GM18499 (cell line): ENCODE measurements at regions not wholly inside any gene's neighbourhood (a gene's known extent, or its start where the extent isn't known, plus 50 kb on each side); places are given as distances from the start of the nearest gene placed in this dataset.

Experiments
- ATAC-seq: cut with Tn5 transposase; IDR thresholded peaks from one replicate; pipeline ENCODE4 v1.9.1; 2021; ENCODE audit warnings: moderate number of reproducible peaks; ENCODE audit not compliant: insufficient read depth, unreplicated experiment

DNA sequence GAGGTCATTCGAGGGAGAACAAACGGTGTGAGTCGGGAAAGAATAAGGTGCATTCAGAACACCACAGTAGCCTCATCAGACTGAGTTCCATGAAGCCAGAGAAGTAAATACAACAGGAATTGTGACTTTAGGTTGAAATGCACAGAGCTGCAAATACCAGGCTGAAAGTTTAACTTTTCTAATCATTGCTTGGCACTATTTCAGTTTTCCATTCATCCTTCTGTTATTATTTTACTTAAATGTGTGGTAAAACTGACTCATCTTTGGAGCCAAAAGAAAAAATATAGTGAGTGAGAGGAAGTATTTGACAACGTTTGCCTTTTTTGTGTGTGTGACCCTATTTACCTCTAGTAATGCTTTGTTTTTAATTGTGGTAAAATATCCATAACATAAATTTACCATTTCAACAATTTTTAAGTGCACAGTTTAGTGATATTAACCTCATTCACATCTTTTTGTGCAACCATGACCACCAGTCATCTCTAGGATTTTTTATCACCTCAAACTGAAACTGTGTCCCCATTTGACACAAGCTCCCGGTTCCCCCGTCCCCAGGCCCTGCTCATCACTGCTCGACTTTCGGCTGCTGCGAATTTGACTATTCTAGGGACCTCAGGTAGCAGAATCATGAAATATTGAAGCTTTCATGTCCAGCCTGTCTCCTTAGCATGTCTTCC lies 166.8 kb downstream of the HSD17B3 start:
- ATAC-seq: no peak

DNA sequence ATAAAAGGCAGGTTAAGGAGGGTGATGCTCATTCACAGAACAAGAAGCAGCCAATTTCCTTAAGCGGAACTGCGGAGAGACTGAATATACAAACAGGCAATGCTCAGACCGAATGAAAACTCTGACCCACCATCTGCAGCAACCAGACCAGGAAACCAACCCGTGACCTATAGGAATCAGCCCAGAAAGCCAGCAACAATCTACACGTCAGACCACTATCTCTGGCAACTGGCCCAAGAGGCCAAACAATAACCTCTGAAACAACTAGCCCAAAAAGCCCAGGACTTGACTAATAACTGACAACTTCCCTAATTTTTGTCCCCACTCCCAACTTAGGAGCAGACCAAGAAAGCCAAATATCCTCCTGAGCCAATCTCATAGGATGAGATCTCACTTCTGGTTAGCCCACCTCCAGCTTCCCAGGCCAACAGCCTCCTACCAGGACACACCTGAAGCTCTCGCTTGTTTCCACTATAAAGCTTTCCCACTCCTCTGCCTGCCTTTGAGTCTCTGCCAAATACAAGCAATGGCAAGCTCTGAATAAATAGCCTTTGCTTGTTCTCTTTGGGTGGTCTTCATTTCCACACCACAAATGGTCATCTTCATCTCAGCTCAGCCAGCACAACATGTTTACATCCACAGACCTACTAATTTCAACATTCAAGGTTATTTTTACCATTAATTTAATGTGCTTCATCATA lies 168.5 kb downstream of the HSD17B3 start:
- no peak for ATAC-seq

DNA sequence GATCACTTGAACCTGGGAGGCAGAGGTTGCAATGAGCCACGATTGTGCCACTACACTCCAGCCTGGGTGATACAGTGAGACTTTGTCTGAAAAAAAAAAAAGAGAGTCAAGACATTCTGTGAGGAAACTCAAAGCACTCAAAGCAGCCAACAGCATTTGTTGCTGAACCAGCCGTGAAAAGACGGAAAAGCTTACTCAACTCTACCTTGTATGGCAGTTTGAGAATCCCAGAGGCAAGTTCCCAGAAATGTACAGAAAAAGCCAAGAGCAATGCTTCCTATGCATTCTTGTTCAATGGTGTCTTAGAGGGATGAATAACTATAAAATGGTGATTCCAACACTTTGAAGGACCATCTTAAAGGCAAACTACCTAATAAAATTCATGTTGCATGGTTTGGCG lies 170.2 kb downstream of the HSD17B3 start:
- ATAC-seq: no peak

DNA sequence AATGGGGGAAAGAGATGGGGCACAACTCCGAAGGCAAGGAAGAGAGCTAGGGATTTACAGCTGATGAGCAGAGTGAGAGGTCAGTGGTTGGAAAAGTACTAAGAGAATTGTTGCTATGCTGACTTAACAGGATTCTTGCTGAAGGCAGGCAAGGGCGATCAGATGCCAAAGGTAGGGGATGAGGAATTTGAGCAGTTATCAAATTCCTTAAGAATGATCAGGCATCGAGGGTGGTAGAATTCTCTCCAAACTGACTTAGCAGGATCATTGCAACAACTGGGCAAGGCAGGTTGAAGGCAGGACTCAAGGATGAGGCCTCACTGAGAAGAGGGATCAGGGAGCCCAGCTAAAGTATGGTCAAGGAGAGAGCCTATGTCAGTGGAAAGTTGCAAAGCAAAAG lies 171.0 kb downstream of the HSD17B3 start:
- ATAC-seq: no peak

DNA sequence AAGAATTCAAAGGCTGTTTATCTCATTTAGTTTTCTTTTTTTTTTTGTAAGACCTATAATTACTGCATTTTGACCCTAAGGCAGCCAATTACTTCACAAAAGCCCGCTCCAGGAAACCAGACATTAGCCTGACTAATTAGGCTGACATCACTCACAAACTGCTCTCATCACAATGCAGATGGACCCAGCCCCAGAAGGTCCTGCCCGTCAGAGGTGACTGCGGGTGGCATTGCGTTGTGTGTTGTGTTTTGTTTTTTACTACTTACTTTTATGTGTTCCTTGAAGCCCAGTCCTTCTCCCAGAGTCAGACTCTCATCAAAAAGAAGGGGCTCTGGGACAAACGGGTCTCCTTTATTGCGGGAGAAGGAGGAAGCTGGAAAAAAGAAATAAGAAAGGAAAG lies 172.2 kb downstream of the HSD17B3 start:
- no peak for ATAC-seq

DNA sequence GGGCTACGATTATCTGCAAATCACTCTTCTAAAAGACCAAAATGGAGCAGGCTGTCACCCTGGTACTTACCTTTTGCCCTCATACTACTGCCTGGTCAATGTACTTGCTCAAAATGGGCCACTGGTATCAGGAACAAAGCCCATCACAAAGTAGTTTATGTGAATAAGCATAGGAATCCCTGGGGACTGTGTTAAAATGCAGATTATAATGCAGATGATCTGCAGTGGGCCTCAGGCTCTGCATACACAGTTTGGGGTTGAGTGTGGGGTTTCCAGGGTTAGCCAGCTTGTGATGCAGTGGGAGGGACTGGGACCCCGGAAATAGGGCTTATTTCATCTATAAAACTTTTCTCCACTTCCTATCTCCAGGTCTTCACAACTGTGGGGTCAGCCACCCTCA lies 173.1 kb downstream of the HSD17B3 start:
- no peak for ATAC-seq

DNA sequence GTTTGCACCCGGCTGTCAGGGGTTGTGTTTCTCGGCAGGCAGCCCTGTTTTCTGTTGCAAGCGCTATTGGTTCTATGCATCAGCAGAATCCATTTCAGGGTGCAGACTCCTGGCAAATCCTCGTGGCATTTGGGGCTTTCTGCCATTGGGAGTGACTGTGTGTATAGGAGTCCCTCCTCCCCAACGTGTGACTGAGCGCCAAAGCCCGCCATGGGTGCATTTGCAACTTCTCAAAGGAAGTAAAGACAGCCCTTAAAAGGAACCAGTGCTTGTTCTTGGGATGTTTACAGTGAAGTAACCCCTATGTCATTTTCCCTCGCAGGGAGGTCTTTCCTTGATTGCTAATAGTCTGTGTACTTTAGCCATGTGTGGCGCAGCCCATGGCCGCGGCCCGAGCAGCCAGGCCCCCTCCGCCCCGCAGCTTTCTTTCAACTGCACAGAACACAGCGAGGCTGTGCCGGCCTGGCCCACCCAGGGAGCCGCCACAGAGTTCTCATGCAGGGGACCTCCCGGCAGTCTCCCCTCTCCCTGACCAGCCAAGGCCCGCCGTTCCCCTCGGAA lies 175.6 kb downstream of the HSD17B3 start:
- no peak for ATAC-seq

DNA sequence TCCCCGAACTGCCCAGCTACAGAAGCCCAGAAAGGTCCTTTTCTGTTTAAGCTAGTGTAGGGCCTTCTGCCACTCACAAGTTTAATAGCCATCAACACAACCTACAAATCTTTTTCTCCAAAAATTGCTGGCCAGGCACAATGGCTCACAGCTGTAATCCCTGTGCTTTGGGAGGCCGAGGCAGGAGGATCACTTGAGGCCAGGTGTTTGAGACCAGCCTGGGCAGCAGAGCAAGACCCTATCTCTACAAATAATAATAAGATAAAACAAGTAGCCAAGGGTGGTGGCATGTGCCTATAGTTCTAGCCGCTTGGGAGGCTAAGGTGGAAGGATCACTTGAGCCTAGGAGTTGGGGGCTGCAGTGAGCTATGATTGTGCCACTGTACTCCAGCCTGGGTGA lies 176.4 kb downstream of the HSD17B3 start:
- no peak for ATAC-seq

DNA sequence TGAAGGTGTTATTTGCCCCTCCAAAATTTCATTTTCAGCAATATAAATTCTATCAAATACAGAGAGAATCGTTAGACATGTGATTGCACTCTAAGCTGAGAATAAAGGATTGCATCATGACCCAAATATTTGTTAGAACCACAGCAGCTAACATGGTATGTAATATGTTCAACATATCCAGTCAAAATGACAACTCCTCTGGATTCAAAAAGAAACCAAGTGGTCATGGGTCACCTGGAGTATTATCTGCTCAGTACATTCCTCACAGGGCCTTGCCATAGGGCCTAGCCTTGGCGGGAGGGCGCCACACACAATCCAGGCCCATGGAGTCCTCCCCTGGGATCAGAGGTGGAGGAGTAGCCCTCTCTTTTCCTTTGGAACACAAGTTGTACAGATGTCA lies 179.2 kb downstream of the HSD17B3 start:
- ATAC-seq: no peak

DNA sequence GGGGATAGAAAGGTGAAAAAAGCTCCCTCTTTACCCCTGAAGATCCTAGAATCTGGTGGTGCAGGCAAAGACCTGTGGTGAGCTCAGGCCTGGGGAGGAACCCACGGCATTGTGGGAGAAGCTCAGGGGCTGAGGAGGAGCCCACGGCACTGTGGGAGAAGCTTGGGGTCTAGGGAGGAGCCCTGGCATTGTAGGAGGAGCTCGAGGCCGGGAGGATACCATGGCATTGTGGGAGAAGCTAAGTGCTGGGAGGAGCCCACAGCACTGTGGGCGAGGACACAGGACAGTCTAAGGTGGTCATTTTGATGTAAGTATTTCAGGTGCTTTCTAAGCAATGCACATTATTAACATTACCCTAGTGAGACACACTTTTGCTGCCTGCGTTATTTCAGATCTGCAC lies 179.7 kb downstream of the HSD17B3 start:
- no peak for ATAC-seq

DNA sequence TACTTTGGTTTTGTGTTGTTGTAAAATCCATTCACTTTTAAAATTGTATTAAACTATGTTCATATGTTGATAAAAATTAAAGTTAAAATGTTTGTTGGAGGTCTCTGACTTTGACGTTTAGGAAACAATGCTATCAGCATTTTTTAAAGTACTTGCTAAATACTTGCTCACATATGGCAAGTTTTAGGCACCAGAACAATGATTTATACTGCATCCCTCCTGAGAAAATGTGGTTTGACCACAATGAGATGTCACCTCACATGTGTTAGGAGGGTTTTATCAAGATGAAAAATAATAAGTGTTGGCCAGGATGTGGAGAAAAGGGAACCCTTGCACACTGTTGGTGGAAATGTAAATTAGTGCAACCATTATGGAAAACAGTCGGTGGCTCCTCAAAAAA lies 180.8 kb downstream of the HSD17B3 start:
- no peak for ATAC-seq

DNA sequence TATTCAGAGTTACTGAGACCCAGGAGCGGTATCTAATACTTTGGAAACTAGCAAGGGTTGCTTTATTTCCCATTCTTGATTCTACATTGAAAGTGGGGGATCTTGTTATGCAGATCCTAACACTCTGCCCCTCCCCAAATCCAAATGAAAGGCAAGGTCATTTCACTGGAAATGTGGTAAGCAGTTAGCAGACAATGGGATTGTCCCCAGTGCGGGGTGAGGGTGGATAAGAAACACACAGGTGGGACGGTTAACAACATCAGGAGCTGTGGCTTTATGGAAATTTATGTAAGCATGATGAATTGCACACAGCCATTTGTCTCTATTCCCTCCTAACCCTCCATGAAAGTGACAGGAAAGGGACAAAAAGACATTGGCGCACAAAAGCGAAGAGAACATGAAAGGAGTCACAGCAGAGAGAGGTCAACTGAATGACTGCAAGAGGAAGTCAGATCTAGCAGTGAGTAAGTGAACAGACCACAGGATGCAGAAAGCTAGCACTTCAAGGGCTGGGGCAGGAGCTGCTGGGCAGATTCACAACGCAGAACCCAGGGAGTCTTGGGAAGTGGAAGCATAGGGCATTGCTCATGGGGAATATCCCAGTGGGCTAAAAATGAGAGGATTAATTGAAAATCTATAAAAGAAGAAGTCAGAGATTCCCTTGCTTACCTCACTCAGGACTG lies 184.4 kb downstream of the HSD17B3 start:
- ATAC-seq: no peak

DNA sequence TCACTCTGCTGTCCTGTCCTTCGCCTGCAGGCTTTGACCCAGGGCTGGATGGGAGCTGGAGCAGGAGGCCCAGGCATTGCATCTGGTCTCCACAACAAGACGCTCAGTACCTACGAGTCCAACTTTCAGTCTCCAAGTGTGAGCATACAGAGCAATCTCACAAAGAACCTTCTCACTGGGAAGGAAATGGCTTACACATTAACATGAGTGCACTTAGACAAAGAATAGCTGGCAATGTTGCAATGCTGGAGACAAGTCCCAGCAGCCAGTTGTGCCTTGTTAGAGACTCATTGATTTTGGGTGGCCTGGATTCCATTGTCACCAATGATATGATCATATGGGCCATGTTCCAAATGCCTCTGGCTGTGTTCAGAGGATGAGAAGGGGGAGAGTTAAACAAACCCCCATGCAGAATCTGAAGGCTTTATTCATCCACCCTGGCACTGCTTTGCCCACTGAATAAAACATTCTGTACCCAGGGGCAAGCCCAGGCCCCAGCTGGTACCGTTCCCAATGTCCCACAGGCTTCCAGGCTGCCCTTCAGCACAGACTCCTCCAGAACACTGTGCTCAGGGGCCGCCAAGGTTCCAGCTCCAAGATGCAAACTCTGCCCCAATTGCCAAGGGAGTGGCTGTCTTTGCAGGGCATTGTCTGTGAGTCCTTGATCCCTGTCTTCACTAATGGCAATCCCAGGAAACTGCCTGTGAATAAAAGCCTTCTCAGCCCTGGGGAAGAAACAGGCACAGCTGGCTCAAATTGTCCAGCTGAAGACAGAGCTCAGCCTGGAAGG lies 185.5 kb downstream of the HSD17B3 start:
- ATAC-seq: no peak

DNA sequence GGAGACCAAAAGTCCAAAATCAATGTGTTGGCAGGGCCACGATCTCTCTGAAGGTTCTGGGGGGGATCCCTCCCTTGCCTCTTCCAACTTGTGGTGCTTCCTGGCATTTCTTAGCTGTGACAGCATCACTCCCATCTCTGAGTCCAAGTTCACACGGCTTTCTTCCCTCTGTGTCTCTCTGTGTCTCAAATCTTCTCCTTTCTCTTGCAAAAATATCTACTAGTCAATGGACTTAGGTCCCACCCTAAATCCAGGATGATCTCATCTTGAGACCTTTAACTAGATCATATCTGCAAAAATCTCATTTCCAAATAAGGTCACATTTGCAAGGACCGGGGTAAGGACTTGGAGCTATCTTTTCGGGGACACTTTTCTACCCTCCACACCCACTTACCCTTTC lies 186.1 kb downstream of the HSD17B3 start:
- ATAC-seq: no peak

DNA sequence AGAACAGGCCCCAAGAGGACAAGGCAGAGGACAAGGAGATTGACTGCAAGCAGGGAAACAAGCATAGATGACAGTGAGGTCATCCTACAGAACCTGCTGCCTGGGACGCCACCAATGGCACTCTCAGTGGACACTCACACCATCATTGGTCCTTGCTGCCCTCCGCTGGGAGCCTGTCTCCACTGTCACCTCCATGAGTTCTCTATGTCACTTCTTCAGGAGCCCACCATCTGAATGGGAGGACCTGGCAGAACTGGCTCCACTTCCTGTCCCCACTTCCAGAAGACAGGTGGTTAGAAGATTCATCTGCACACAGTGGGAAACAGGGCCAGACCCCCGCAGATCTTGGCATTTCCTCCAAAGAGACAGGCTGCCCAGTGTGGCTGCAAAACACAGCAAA lies 188.9 kb downstream of the HSD17B3 start:
- no peak for ATAC-seq

DNA sequence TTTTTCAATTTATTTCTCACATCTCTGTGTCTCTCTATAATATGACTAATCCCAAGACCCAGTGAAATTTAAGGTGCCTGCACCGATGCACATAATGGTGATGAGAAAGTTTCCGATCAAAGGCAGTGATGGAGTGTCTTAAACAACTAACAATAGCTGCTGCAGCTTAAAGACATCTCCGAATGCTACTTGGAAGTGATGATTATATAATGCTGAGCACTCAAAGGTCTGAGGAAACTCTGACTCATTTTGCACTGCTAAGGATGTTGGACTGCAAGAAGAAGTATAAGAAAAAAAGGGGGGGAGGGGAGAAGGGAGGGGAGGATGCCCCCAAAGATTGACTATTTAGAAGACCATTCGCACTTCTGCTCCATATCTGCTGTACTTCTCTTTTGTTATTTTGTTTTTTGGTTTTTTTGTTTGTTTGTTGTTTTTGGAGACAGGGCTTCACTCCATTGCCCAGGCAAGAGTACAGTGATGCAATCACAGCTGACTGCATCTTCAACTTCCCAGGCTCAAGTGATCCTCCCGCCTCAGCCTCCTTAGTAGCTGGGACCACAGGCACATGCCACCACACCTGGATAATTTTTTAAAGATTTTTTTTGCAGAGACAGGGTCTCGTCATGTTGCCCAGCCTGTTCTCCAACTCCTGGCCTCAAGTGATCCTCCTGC lies 192.2 kb downstream of the HSD17B3 start:
- ATAC-seq: no peak

DNA sequence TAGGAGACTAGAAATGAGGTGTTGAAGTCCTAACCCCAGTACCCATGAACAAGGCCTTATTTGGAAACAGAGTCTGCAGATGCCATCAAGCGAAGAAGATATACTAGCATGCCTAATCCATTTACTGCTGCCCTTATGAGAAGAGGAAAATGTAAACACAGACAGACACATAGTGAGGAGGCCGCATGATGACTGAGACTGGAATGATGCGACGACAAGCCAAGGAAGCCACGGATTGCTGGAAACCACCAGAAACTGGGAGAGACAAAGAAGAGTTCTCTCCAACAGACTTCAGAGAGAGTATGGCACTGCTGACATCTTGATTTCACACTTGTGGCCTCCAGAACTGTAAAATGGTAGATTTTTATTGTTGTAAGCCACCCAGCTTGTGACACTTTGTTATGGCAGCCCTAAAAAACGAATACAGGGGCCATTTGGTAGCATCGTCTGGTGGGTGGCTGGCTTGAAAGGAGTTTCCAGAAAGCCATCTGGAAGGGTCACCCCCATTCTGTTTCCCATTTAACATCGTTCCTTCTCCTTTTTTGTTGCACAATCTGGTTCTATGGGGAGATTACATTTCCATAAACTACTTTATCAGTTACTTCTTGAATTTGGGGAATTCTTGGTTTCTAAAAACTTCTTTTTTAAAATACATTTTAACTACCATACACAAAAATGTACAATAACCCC lies 193.1 kb downstream of the HSD17B3 start:
- ATAC-seq: no peak

DNA sequence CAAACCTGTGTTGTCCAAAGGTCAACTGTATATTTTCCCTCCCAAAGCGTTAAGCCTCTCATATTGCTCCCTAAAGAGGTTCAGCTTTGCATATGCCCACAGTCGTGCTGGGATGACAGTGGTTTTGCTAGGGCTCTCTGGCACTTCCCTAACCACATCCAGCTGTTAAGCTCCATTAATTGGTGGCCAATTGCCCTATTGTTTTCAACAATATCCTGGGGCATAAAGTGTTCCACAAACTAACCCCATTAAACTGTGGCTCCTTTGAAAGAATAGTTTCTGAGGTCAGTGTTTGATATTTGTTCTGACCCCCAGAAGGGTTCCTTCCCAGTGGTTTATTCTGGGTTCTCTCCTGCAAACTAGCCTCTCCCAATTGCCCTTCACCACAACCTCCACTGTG lies 194.5 kb downstream of the HSD17B3 start:
- ATAC-seq: no peak
